SU-DHL-6 (cell line): ENCODE measurements at regions not wholly inside any gene's neighbourhood (a gene's known extent, or its start where the extent isn't known, plus 50 kb on each side); places are given as distances from the start of the nearest gene placed in this dataset.
"Not testable (repeated sequence)": the region's sequence is repeated elsewhere in the genome, so short reads cannot be mapped to it uniquely, and the experiment has no call there.

ENCODE experiments used
- H2AFZ ChIP-seq: fragments of 200-600 bp; sonication (generic); 2 replicates; pipeline ENCODE4 v1.6.1; 2014; ENCODE audit warnings: low read depth, mild to moderate bottlenecking, moderate library complexity, mixed read lengths, antibody characterized with exemption, low read length; ENCODE audit not compliant: severe bottlenecking
- H3F3A ChIP-seq: fragments of 200-600 bp; shearing (Covaris generic); 2 replicates; pipeline ENCODE4 v1.6.0; 2016; ENCODE audit warnings: antibody characterized with exemption, mild to moderate bottlenecking; ENCODE audit not compliant: insufficient read depth
- H3K27ac ChIP-seq: fragments of 200-600 bp; sonication (generic); 2 replicates; pipeline ENCODE4 v1.5.1; 2016; ENCODE audit warnings: low read depth, mild to moderate bottlenecking, low read length, moderate library complexity, mixed read lengths
- H3K27me3 ChIP-seq: fragments of 200-600 bp; sonication (generic), shearing (Covaris generic); 2 replicates; pipeline ENCODE4 v1.6.0; 2014; ENCODE audit warnings: mild to moderate bottlenecking, low read length
- H3K36me3 ChIP-seq: fragments of 200-600 bp; sonication (generic); 2 replicates; pipeline ENCODE4 v1.6.1; 2014; ENCODE audit warnings: mild to moderate bottlenecking, low read length, mixed read lengths
- H3K4me2 ChIP-seq: fragments of 300-600, 200-600 bp; shearing (Covaris generic), sonication (generic); 2 replicates; pipeline ENCODE4 v1.6.0; 2014; ENCODE audit warnings: low read length, low read depth, mild to moderate bottlenecking; ENCODE audit not compliant: poor library complexity, severe bottlenecking
- H3K4me3 ChIP-seq: fragments of 200-600 bp; sonication (generic); 2 replicates; pipeline ENCODE4 v1.5.1; 2014; ENCODE audit warnings: antibody characterized with exemption, low read length, mild to moderate bottlenecking, mixed read lengths; ENCODE audit not compliant: insufficient read depth, poor library complexity, severe bottlenecking
- H3K79me2 ChIP-seq: fragments of 200-600 bp; sonication (generic); 2 replicates; pipeline ENCODE4 v1.6.1; 2014; ENCODE audit warnings: mild to moderate bottlenecking, low read length, moderate library complexity; ENCODE audit not compliant: insufficient read depth
- H3K9ac ChIP-seq: fragments of 200-600 bp; sonication (generic); 2 replicates; pipeline ENCODE4 v1.7.0; 2014; ENCODE audit warnings: mild to moderate bottlenecking, low read length
- H3K9me2 ChIP-seq: fragments of 200-600 bp; sonication (generic); replicated peaks from 2 replicates; pipeline ENCODE4 v1.6.1; 2014; ENCODE audit warnings: low read length; ENCODE audit not compliant: insufficient read depth
- H3K9me3 ChIP-seq: fragments of 200-600 bp; sonication (generic); 2 replicates; pipeline ENCODE4 v1.6.1; 2014; ENCODE audit warnings: low read length, mixed read lengths; ENCODE audit not compliant: insufficient read depth
- H4K20me1 ChIP-seq: fragments of 200-600 bp; sonication (generic); 2 replicates; pipeline ENCODE4 v1.6.1; 2014; ENCODE audit warnings: low read depth, mild to moderate bottlenecking, antibody characterized with exemption, low read length, moderate library complexity, mixed read lengths
- EZH2phosphoT487 ChIP-seq: fragments of 200-600 bp; sonication (generic), shearing (Covaris generic); conservative IDR thresholded peaks from 2 replicates; pipeline ENCODE4 v1.6.1; 2018; ENCODE audit warnings: mild to moderate bottlenecking, antibody characterized with exemption, low read length, moderate library complexity, mixed read lengths
- TF ChIP-seq, protein P1 (sequence below): fragments of 200-600 bp; sonication (generic); IDR thresholded peaks from one replicate; pipeline ENCODE4 v1.5.1; 2017; ENCODE audit warnings: antibody characterized with exemption, mild to moderate bottlenecking, low read length, moderate library complexity; ENCODE audit not compliant: insufficient read depth, poor library complexity, severe bottlenecking

- no peaks in the 10 kb centered on the region for H3F3A ChIP-seq
- no peaks in the 10 kb centered on the region for H3K36me3 ChIP-seq
- no peak overlapping the region for H3K4me2 ChIP-seq
- no peak for TF ChIP-seq EZH2phosphoT487
- TF ChIP-seq, protein P1, sequence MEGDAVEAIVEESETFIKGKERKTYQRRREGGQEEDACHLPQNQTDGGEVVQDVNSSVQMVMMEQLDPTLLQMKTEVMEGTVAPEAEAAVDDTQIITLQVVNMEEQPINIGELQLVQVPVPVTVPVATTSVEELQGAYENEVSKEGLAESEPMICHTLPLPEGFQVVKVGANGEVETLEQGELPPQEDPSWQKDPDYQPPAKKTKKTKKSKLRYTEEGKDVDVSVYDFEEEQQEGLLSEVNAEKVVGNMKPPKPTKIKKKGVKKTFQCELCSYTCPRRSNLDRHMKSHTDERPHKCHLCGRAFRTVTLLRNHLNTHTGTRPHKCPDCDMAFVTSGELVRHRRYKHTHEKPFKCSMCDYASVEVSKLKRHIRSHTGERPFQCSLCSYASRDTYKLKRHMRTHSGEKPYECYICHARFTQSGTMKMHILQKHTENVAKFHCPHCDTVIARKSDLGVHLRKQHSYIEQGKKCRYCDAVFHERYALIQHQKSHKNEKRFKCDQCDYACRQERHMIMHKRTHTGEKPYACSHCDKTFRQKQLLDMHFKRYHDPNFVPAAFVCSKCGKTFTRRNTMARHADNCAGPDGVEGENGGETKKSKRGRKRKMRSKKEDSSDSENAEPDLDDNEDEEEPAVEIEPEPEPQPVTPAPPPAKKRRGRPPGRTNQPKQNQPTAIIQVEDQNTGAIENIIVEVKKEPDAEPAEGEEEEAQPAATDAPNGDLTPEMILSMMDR = no peak
- no peaks in the 10 kb centered on the region for H4K20me1 ChIP-seq
- no peaks in the 10 kb centered on the region for H3K9me2 ChIP-seq
- no peaks in the 10 kb centered on the region for H3K79me2 ChIP-seq
- H3K9me3 ChIP-seq = no peaks in the 10 kb centered on the region
- H3K9ac ChIP-seq = no peak overlapping the region
- no peak overlapping the region for H2AFZ ChIP-seq
- no peaks in the 10 kb centered on the region for H3K27me3 ChIP-seq
- H3K4me3 ChIP-seq = no peak overlapping the region
- no peak overlapping the region for H3K27ac ChIP-seq
These were observed 624.0 kb upstream of the IGFBP7 start for GRCh38 chr4:57734104-57734670.

DNA sequence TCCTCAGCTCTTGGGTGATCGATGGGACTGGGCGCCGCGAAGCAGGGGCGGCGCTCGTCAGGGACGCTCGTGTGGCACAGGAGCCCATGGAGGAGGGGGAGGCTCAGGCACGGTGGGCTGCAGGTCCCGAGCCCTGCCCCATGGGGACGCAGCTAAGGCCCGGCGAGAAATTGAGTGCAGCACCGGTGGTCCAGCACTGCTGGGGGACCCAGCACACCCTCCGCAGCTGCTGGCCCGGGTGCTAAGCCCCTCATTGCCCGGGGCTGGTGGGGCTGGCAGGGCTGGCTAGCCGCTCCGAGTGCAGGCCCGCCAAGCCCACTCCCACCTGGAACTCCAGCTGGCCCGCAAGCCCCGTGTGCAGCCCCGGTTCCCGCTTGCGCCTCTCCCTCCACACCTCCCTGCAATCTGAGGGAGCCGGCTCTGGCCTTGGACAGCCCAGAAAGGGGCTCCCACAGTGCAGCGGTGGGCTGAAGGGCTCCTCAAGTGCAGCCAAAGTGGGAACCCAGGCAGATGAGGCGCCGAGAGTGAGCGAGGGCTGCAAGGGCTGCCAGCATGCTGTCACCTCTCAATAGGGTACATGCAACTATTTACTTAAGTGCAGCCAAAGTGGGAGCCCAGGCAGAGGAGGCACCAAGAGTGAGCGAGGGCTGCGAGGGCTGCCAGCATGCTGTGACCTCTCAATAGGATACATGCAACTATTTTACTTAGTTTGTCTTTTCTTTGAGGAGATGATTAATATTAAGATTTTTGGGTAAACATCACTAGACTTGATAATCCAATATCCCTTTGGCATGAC is 619.8 kb upstream of the IGFBP7 start:
- H3K36me3 ChIP-seq, H4K20me1 ChIP-seq, H3K9ac ChIP-seq, H3K79me2 ChIP-seq, H3F3A ChIP-seq, H2AFZ ChIP-seq, H3K4me2 ChIP-seq, H3K9me2 ChIP-seq, H3K4me3 ChIP-seq, H3K9me3 ChIP-seq, H3K27me3 ChIP-seq, H3K27ac ChIP-seq: not testable (repeated sequence)

DNA sequence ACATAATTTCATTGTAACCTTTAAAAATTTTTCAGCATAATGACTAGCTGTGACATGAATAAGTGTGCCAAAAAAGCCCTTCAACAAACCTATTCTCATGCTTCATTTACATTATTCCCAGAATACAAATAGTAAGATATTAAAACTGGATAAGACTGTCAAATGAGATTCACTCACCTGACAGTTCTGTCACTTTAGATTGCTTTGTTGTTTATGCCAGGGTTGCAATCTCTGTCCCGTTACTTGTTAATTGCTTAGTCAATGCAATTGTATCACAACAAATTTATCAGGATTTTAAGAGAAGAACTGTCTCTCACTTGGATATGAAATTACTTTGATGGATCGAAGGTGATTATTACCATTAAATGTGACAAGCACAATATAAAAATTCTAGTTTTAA is 616.0 kb upstream of the IGFBP7 start:
- Histone ChIP-seq H3K79me2 (no peaks in the 10 kb centered on the region), H3K4me3 (no peak overlapping the region), H2AFZ (no peak overlapping the region), H4K20me1 (no peaks in the 10 kb centered on the region), H3K9me2 (no peaks in the 10 kb centered on the region), H3F3A (no peaks in the 10 kb centered on the region), H3K27ac (no peak overlapping the region), H3K36me3 (no peaks in the 10 kb centered on the region), H3K27me3 (no peaks in the 10 kb centered on the region), H3K9me3 (no peaks in the 10 kb centered on the region), H3K9ac (no peak overlapping the region), H3K4me2 (no peak overlapping the region)
- TF ChIP-seq, protein P1 = no peak
- no peak for TF ChIP-seq EZH2phosphoT487

GRCh38 chr4:57719456-57719855 is 609.3 kb upstream of the IGFBP7 start:
- TF ChIP-seq, protein P1 = no peak
- TF ChIP-seq EZH2phosphoT487 = no peak
- no peaks in the 10 kb centered on the region for H3K9me2 ChIP-seq
- H3K4me3 ChIP-seq = no peak overlapping the region
- H4K20me1 ChIP-seq = no peaks in the 10 kb centered on the region
- no peak overlapping the region for H3K9ac ChIP-seq
- H3K4me2 ChIP-seq = no peak overlapping the region
- no peaks in the 10 kb centered on the region for H3F3A ChIP-seq
- no peaks in the 10 kb centered on the region for H3K27me3 ChIP-seq
- H3K9me3 ChIP-seq = no peaks in the 10 kb centered on the region
- H2AFZ ChIP-seq = no peak overlapping the region
- no peaks in the 10 kb centered on the region for H3K79me2 ChIP-seq
- H3K27ac ChIP-seq = no peak overlapping the region
- H3K36me3 ChIP-seq = no peaks in the 10 kb centered on the region

GRCh38 chr4:57714313-57714712 is 604.1 kb upstream of the IGFBP7 start:
- H3K9me3 ChIP-seq, H3K9me2 ChIP-seq, H3K36me3 ChIP-seq, H3K79me2 ChIP-seq, H3K27me3 ChIP-seq, H3K4me2 ChIP-seq, H4K20me1 ChIP-seq, H3K9ac ChIP-seq, H3K27ac ChIP-seq, H3F3A ChIP-seq, H2AFZ ChIP-seq, H3K4me3 ChIP-seq: not testable (repeated sequence)
